ENCODE measurements at regions not wholly inside any gene's neighbourhood (a gene's known extent, or its start where the extent isn't known, plus 50 kb on each side); places are given as distances from the start of the nearest gene placed in this dataset.

- Histone ChIP-seq H3K9ac (ENCODE audit: low read length) (no peak overlapping the region), H3K4me3 (ENCODE audit: low read length) (no peak overlapping the region), H3K4me1 (ENCODE audit: control insufficient read depth, insufficient read depth, low read length) (no peaks in the 10 kb centered on the region), H3K27ac (ENCODE audit: low read depth, low read length) (no peak overlapping the region), H3K27me3 (ENCODE audit: control insufficient read depth, insufficient read depth, low read length) (no peaks in the 10 kb centered on the region), H3K36me3 (ENCODE audit: control insufficient read depth, insufficient read depth, low read length) (no peaks in the 10 kb centered on the region)
Measured at GRCh38 chr22:49500942-49501395, 326.7 kb downstream of the BRD1 start.

DNA sequence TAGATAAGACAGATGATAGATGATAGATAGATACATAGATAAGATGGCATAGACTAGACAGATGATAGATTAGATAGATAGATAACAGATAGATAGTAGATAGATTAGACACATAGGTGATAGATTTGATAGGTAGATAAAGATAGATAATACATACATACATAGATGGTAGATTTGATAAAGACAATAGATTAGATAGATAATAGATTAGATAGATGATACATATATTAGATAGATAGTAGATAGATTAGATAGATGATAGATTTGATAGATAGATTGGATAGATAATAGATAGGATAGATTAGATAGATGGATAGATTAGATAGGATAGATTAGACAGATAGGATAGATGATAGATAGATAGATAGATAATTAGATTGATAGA, 327.6 kb downstream of the BRD1 start:
- no peaks in the 10 kb centered on the region for H3K4me1 ChIP-seq (ENCODE audit: control insufficient read depth, insufficient read depth, low read length)
- H3K9ac ChIP-seq (ENCODE audit: low read length) = no peak overlapping the region
- H3K4me3 ChIP-seq (ENCODE audit: low read length) = no peak overlapping the region
- no peaks in the 10 kb centered on the region for H3K27me3 ChIP-seq (ENCODE audit: control insufficient read depth, insufficient read depth, low read length)
- H3K27ac ChIP-seq (ENCODE audit: low read depth, low read length) = no peak overlapping the region
- no peaks in the 10 kb centered on the region for H3K36me3 ChIP-seq (ENCODE audit: control insufficient read depth, insufficient read depth, low read length)

- H3K4me1 ChIP-seq (ENCODE audit: control insufficient read depth, insufficient read depth, low read length) = no peaks in the 10 kb centered on the region
- no peak overlapping the region for H3K27ac ChIP-seq (ENCODE audit: low read depth, low read length)
- H3K27me3 ChIP-seq (ENCODE audit: control insufficient read depth, insufficient read depth, low read length) = no peaks in the 10 kb centered on the region
- no peak overlapping the region for H3K4me3 ChIP-seq (ENCODE audit: low read length)
- H3K36me3 ChIP-seq (ENCODE audit: control insufficient read depth, insufficient read depth, low read length) = no peaks in the 10 kb centered on the region
- H3K9ac ChIP-seq (ENCODE audit: low read length) = no peak overlapping the region
Measured at GRCh38 chr22:49499433-49500075, 328.1 kb downstream of the BRD1 start.

- no peak overlapping the region for H3K27ac ChIP-seq (ENCODE audit: low read depth, low read length)
- no peaks in the 10 kb centered on the region for H3K36me3 ChIP-seq (ENCODE audit: control insufficient read depth, insufficient read depth, low read length)
- no peak overlapping the region for H3K9ac ChIP-seq (ENCODE audit: low read length)
- H3K27me3 ChIP-seq (ENCODE audit: control insufficient read depth, insufficient read depth, low read length) = no peaks in the 10 kb centered on the region
- no peaks in the 10 kb centered on the region for H3K4me1 ChIP-seq (ENCODE audit: control insufficient read depth, insufficient read depth, low read length)
- no peak overlapping the region for H3K4me3 ChIP-seq (ENCODE audit: low read length)
Measured at GRCh38 chr22:49497266-49497665, 330.4 kb downstream of the BRD1 start.

DNA sequence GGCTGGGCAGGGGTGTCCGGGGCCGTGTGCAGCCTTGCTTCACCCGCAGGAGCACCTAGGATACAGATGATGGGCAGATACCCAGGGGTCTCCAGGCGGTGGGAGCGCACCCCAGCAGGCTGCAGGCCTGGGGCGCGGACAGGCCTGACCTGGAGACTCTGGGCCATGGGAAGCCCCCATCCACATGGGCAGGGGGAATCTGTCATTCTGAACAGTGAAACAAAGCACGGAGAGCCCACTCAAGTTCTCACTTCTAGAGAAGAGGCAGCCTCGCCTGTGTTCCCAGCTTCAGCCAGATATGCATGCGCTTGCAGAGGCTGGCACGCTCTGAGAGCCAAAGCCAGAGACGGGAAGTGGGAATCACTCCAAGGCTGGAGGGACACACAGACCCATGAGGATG, 333.1 kb downstream of the BRD1 start:
- Histone ChIP-seq H3K4me3 (ENCODE audit: low read length) (no peak overlapping the region), H3K36me3 (ENCODE audit: control insufficient read depth, insufficient read depth, low read length) (no peaks in the 10 kb centered on the region), H3K27ac (ENCODE audit: low read depth, low read length) (no peak overlapping the region), H3K4me1 (ENCODE audit: control insufficient read depth, insufficient read depth, low read length) (no peaks in the 10 kb centered on the region), H3K9ac (ENCODE audit: low read length) (no peak overlapping the region), H3K27me3 (ENCODE audit: control insufficient read depth, insufficient read depth, low read length) (no peaks in the 10 kb centered on the region)

GRCh38 chr22:49492741-49493251, 334.9 kb downstream of the BRD1 start:
- no peak overlapping the region for H3K4me3 ChIP-seq (ENCODE audit: low read length)
- no peaks in the 10 kb centered on the region for H3K4me1 ChIP-seq (ENCODE audit: control insufficient read depth, insufficient read depth, low read length)
- no peaks in the 10 kb centered on the region for H3K36me3 ChIP-seq (ENCODE audit: control insufficient read depth, insufficient read depth, low read length)
- H3K9ac ChIP-seq (ENCODE audit: low read length) = no peak overlapping the region
- no peak overlapping the region for H3K27ac ChIP-seq (ENCODE audit: low read depth, low read length)
- no peaks in the 10 kb centered on the region for H3K27me3 ChIP-seq (ENCODE audit: control insufficient read depth, insufficient read depth, low read length)

- H3K27me3 ChIP-seq (ENCODE audit: control insufficient read depth, insufficient read depth, low read length) = no peaks in the 10 kb centered on the region
- no peaks in the 10 kb centered on the region for H3K36me3 ChIP-seq (ENCODE audit: control insufficient read depth, insufficient read depth, low read length)
- H3K4me3 ChIP-seq (ENCODE audit: low read length) = no peak overlapping the region
Measured at GRCh38 chr22:49492308-49492707, 335.4 kb downstream of the BRD1 start.

DNA sequence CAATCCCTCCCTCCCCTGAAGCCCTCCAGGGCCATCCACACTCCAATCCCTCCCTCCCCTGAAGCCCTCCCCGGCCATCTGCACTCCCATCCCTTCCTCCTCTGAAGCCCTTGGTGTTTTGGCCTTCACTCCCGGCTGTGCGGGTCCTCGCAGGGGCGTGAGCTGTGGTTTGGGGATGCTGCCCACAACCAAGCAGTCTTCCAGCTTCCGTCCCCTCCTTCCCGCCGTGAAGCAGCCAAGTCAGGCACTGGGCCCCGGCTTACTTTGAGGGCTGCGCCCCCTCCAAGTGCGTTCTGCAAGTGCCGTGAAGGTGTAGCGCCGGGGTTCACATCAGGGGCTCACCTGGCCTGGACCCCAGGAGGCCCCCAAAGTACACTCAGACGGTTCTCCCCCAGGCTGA, 335.9 kb downstream of the BRD1 start:
- H3K36me3 ChIP-seq (ENCODE audit: control insufficient read depth, insufficient read depth, low read length) = no peaks in the 10 kb centered on the region
- no peaks in the 10 kb centered on the region for H3K4me1 ChIP-seq (ENCODE audit: control insufficient read depth, insufficient read depth, low read length)
- no peak overlapping the region for H3K9ac ChIP-seq (ENCODE audit: low read length)
- no peaks in the 10 kb centered on the region for H3K27me3 ChIP-seq (ENCODE audit: control insufficient read depth, insufficient read depth, low read length)
- H3K4me3 ChIP-seq (ENCODE audit: low read length) = no peak overlapping the region
- H3K27ac ChIP-seq (ENCODE audit: low read depth, low read length) = no peak overlapping the region

More at GRCh38 chr22:49492308-49492707, 335.4 kb downstream of the BRD1 start:
- no peak overlapping the region for H3K9ac ChIP-seq (ENCODE audit: low read length)
- H3K27ac ChIP-seq (ENCODE audit: low read depth, low read length) = no peak overlapping the region
- no peaks in the 10 kb centered on the region for H3K4me1 ChIP-seq (ENCODE audit: control insufficient read depth, insufficient read depth, low read length)

- Histone ChIP-seq H3K4me1 (ENCODE audit: control insufficient read depth, insufficient read depth, low read length) (no peaks in the 10 kb centered on the region), H3K27ac (ENCODE audit: low read depth, low read length) (no peak overlapping the region), H3K4me3 (ENCODE audit: low read length) (no peak overlapping the region), H3K9ac (ENCODE audit: low read length) (no peak overlapping the region), H3K36me3 (ENCODE audit: control insufficient read depth, insufficient read depth, low read length) (no peaks in the 10 kb centered on the region), H3K27me3 (ENCODE audit: control insufficient read depth, insufficient read depth, low read length) (no peaks in the 10 kb centered on the region)
Measured at GRCh38 chr22:49491221-49491635, 336.4 kb downstream of the BRD1 start.

DNA sequence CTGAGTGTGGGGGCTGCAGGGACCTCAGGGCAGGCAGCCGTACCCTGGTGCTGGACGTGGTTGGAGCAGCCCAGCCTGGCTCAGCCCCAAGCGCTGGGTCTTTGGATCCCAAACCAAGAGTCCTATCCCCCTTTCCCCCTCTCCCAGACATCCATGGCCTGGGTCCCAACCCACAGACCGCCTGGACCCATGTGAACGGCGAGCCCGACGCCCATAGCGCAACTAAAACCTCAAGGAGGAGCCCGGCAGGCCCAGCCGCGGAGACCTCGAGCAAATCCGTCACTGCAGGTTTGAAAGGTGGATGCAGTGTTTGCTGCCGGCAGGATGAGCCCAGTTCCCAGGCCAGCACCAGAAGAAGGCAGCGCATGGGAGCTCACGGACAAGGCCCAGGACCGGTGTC, 337.0 kb downstream of the BRD1 start:
- Histone ChIP-seq H3K4me3 (ENCODE audit: low read length) (no peak overlapping the region), H3K27ac (ENCODE audit: low read depth, low read length) (no peak overlapping the region), H3K4me1 (ENCODE audit: control insufficient read depth, insufficient read depth, low read length) (no peaks in the 10 kb centered on the region), H3K36me3 (ENCODE audit: control insufficient read depth, insufficient read depth, low read length) (no peaks in the 10 kb centered on the region), H3K27me3 (ENCODE audit: control insufficient read depth, insufficient read depth, low read length) (no peaks in the 10 kb centered on the region), H3K9ac (ENCODE audit: low read length) (no peak overlapping the region)

DNA sequence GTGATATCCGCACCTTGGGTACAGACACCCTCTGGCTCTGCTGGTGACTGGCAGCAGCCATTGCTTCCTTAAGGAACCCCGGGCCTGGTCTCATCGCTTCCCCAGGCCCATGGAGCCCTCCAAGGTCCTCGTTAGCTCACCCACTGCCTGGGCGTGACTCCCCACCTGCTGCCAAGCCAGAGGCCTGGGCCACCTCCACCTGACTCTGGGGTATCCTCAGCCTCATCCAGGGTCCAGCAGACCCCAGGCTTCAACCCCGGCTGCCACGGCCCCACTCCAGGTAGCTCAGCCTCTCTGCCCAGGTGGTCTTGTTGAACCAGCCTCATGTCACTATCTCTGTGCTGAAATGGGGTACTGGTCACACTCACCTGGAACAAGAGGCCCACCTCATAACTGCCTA, 337.9 kb downstream of the BRD1 start:
- Histone ChIP-seq H3K4me1 (ENCODE audit: control insufficient read depth, insufficient read depth, low read length) (no peaks in the 10 kb centered on the region), H3K27me3 (ENCODE audit: control insufficient read depth, insufficient read depth, low read length) (no peaks in the 10 kb centered on the region), H3K9ac (ENCODE audit: low read length) (no peak overlapping the region), H3K27ac (ENCODE audit: low read depth, low read length) (no peak overlapping the region), H3K4me3 (ENCODE audit: low read length) (no peak overlapping the region), H3K36me3 (ENCODE audit: control insufficient read depth, insufficient read depth, low read length) (no peaks in the 10 kb centered on the region)

DNA sequence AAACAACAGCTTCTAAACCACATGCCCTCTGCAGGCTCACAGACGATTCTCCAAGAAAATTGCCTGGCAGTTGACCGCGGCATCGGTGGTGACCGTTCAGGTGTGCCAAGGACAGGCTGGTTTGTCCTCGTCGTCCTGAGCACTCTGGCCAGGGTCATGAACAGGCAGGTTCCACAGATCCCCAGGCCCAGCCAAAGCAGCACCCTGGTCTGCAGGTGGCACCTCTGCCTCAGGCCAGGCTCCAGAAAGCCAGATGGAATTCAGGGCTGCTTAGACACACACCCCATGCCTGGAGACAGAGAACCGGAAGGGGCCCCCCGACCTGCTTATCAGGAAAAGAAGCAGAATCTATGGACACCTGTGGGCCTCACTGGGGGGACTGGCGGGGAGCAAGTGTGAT, 338.7 kb downstream of the BRD1 start:
- Histone ChIP-seq H3K36me3 (ENCODE audit: control insufficient read depth, insufficient read depth, low read length) (no peaks in the 10 kb centered on the region), H3K4me1 (ENCODE audit: control insufficient read depth, insufficient read depth, low read length) (no peaks in the 10 kb centered on the region), H3K27ac (ENCODE audit: low read depth, low read length) (no peak overlapping the region), H3K9ac (ENCODE audit: low read length) (no peak overlapping the region), H3K4me3 (ENCODE audit: low read length) (no peak overlapping the region), H3K27me3 (ENCODE audit: control insufficient read depth, insufficient read depth, low read length) (no peaks in the 10 kb centered on the region)

DNA sequence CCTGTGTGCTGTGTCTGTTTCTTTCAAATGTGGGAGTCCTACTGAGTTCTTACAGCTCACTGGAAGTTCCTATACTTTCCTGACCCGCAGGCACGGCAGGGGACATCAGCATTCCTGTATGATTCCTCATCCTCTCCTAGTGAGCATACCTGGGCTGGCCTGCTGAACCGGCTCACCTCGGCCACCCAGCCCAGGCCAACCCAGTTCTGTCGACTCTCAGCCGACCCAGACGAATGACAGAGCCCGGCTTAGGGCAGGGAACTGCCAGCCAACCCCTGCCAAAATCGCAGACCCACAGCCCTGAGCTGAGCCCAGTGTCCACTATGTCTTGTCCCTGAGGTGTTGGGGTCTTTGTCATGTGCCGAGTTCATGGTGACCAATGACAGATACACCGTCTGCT, 339.7 kb downstream of the BRD1 start:
- Histone ChIP-seq H3K27ac (ENCODE audit: low read depth, low read length) (no peak overlapping the region), H3K9ac (ENCODE audit: low read length) (no peak overlapping the region), H3K4me1 (ENCODE audit: control insufficient read depth, insufficient read depth, low read length) (no peaks in the 10 kb centered on the region), H3K27me3 (ENCODE audit: control insufficient read depth, insufficient read depth, low read length) (no peaks in the 10 kb centered on the region), H3K4me3 (ENCODE audit: low read length) (no peak overlapping the region), H3K36me3 (ENCODE audit: control insufficient read depth, insufficient read depth, low read length) (no peaks in the 10 kb centered on the region)
